Thyroid gland (tissue), 4 donors: ENCODE measurements at regions not wholly inside any gene's neighbourhood (a gene's known extent, or its start where the extent isn't known, plus 50 kb on each side); places are given as distances from the start of the nearest gene placed in this dataset.

Experiments
- DNase-seq, 2 donors: peaks; one replicate each; pipeline ENCODE4 v3.0.0-alpha.2; 2019
- H3K27ac ChIP-seq, 3 donors: fragments of 200-600 bp; sonication (generic); 1 replicate in 2 of 3; 2 replicates in 1 of 3; pipeline ENCODE4 v1.5.1; 2016 to 2019; ENCODE audit warnings: mild to moderate bottlenecking in 1 of 3, moderate library complexity in 1 of 3
- H3K27me3 ChIP-seq: fragments of 200-600 bp; sonication (generic); one replicate; pipeline ENCODE4 v1.5.1; 2019
- H3K36me3 ChIP-seq, 2 donors: fragments of 200-600 bp; sonication (generic); one replicate each; pipeline ENCODE4 v1.5.1; 2016 to 2019
- H3K4me1 ChIP-seq, 2 donors: fragments of 200-600 bp; sonication (generic); one replicate each; pipeline ENCODE4 v1.5.1; 2017 to 2019
- H3K4me3 ChIP-seq, 3 donors: fragments of 200-600 bp; sonication (generic); replicated peaks in 1 of 3; 1 replicate in 2 of 3; 2 replicates in 1 of 3; pipeline ENCODE4 v1.5.1; 2016; ENCODE audit warnings: mild to moderate bottlenecking in 1 of 3
- H3K9me3 ChIP-seq: fragments of 200-600 bp; sonication (generic); one replicate; pipeline ENCODE4 v1.5.1; 2017
- CTCF ChIP-seq, 6 experiments: fragments of 200-600 bp in 3 of 6; fragments of 450-650 bp in 3 of 6; sonication (generic) in 3 of 6; IDR thresholded peaks; one replicate each; pipeline ENCODE4 v1.5.1; 2016 to 2019; ENCODE audit warnings: antibody characterized with exemption in 6 of 6, mild to moderate bottlenecking in 2 of 6, inconsistent platforms in 1 of 6, moderate library complexity in 1 of 6
- POLR2A ChIP-seq, 2 donors: fragments of 450-650 bp; IDR thresholded peaks; one replicate each; pipeline ENCODE4 v1.6.1; 2017; ENCODE audit warnings: antibody characterized with exemption in 2 of 2, mild to moderate bottlenecking in 2 of 2, moderate library complexity in 1 of 2
- WGBS, 2 donors: methylation state at CpG; one replicate each; pipeline ENCODE4 v1.1.5; 2017; 5-methylcytosine and 5-hydroxymethylcytosine counted together
- intact Hi-C: fragments of 100-400 bp; cut with DNase I; formaldehyde crosslinking; loops from one replicate; pipeline ENCODE4 v1.15.1; 2023

- no peaks in the 10 kb centered on the region for H3K27me3 ChIP-seq
- no peak overlapping the region for H3K27ac ChIP-seq
- no peak for TF ChIP-seq CTCF (IDR thresholded peaks at IDR 0.05)
- TF ChIP-seq POLR2A (IDR thresholded peaks at IDR 0.05) = no peak
- no peak overlapping the region for H3K4me3 ChIP-seq
- intact Hi-C loops = no loop called here
- no peaks in the 10 kb centered on the region for H3K9me3 ChIP-seq
- no peaks in the 10 kb centered on the region for H3K4me1 ChIP-seq
- 43 to 85% methylated on average over 3 of the region's 3 CpGs for WGBS, 2 donors
- DNase-seq = no peak
- no peaks in the 10 kb centered on the region for H3K36me3 ChIP-seq
Measured at GRCh38 chr2:121030523-121030922, 254.5 kb downstream of the TFCP2L1 start.

GRCh38 chr2:121031568-121032340, 253.2 kb downstream of the TFCP2L1 start:
- intact Hi-C loops = no loop called here
- 93 to 96% methylated on average over 8 to 12 of the region's 12 CpGs for WGBS, 2 donors
- no peak overlapping the region for H3K27ac ChIP-seq
- no peaks in the 10 kb centered on the region for H3K27me3 ChIP-seq
- no peak overlapping the region for H3K4me3 ChIP-seq
- H3K9me3 ChIP-seq = no peaks in the 10 kb centered on the region
- H3K36me3 ChIP-seq = no peaks in the 10 kb centered on the region
- no peak for TF ChIP-seq POLR2A (IDR thresholded peaks at IDR 0.05)
- no peak for TF ChIP-seq CTCF (IDR thresholded peaks at IDR 0.05)
- peaks cover 4 to 8% of the 10 kb centered on the region in 2 donors for H3K4me1 ChIP-seq
- DNase-seq = no peak

- no peaks in the 10 kb centered on the region for H3K36me3 ChIP-seq
- no peaks in the 10 kb centered on the region for H3K27me3 ChIP-seq
- H3K4me3 ChIP-seq = no peak overlapping the region
- DNase-seq = no peak
- WGBS, 2 donors = 82 to 83% methylated on average over 7 of the region's 7 CpGs
- H3K9me3 ChIP-seq = no peaks in the 10 kb centered on the region
- TF ChIP-seq CTCF (IDR thresholded peaks at IDR 0.05) = no peak
- TF ChIP-seq POLR2A (IDR thresholded peaks at IDR 0.05) = no peak
- intact Hi-C loops = no loop called here
- H3K4me1 ChIP-seq = peaks cover 4 to 10% of the 10 kb centered on the region in 2 donors
- H3K27ac ChIP-seq = no peak overlapping the region
Measured at GRCh38 chr2:121033461-121033996, 251.5 kb downstream of the TFCP2L1 start.

GRCh38 chr2:121034551-121034950, 250.5 kb downstream of the TFCP2L1 start:
- no peak for DNase-seq

More at GRCh38 chr2:121034551-121034950, 250.5 kb downstream of the TFCP2L1 start:
- 82 to 86% methylated on average over 5 of the region's 5 CpGs for WGBS, 2 donors
- H3K27me3 ChIP-seq = no peaks in the 10 kb centered on the region
- TF ChIP-seq CTCF (IDR thresholded peaks at IDR 0.05) = no peak
- no peaks in the 10 kb centered on the region for H3K9me3 ChIP-seq
- H3K4me1 ChIP-seq = peaks cover 4 to 14% of the 10 kb centered on the region in 2 donors
- no peaks in the 10 kb centered on the region for H3K36me3 ChIP-seq
- H3K27ac ChIP-seq = no peak overlapping the region
- no peak overlapping the region for H3K4me3 ChIP-seq
- intact Hi-C loops = no loop called here
